ENCODE measurements at regions not wholly inside any gene's neighbourhood (a gene's known extent, or its start where the extent isn't known, plus 50 kb on each side); places are given as distances from the start of the nearest gene placed in this dataset.

- Histone ChIP-seq H3K9ac (ENCODE audit: insufficient read depth in 1 of 2, low read length in 2 of 2) (no peak overlapping the region), H3K36me3 (ENCODE audit: control insufficient read depth in 4 of 4, insufficient read depth in 4 of 4, low read length in 4 of 4) (no peaks in the 10 kb centered on the region), H3K27me3 (ENCODE audit: control insufficient read depth in 3 of 3, insufficient read depth in 3 of 3, low read length in 2 of 3) (no peaks in the 10 kb centered on the region), H3K27ac (ENCODE audit: low read depth in 1 of 2, low read length in 1 of 2) (no peak overlapping the region), H3K9me3 (ENCODE audit: control insufficient read depth in 4 of 4, insufficient read depth in 3 of 4, low read length in 3 of 4) (no peaks in the 10 kb centered on the region), H3K4me1 (ENCODE audit: control insufficient read depth in 5 of 5, insufficient read depth in 5 of 5, low read length in 5 of 5) (peaks cover 0 to 4% (median 0%) of the 10 kb centered on the region in 5 donors), H3K4me3 (no peak overlapping the region)
- ATAC-seq (ENCODE audit: insufficient read depth, low FRiP score), result no peak
- peak in 1 of 3 donors; percentile 41 for DNase-seq
- WGBS, 2 donors, result 79 to 87% methylated on average over 2 of the region's 2 CpGs
- no peak for TF ChIP-seq CTCF (IDR thresholded peaks at IDR 0.05; ENCODE audit: control extremely low read depth, extremely low read depth)
Measured at GRCh38 chr3:182717216-182717615, 76.1 kb upstream of the ATP11B start.

DNA sequence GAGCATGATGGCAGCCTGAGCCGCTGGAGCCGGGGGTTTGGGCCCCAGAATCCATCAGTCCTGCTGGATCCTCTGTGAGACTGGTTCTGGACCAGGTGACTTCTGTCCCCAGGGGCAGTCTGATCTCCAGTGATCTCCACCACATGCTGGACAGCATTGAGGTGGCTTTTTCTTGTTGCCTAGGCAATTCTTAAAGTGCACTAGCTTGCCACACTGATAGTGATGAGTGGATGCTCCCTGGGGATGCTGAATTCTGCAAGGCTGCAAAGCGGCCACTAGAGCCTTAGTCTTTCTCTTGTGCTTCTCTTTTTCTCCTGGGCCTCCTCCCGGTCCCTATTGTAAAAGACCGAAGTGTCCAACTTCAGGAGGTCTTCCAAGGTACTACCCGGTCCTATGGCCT, 70.4 kb upstream of the ATP11B start:
- Histone ChIP-seq H3K4me3 (no peak overlapping the region), H3K9ac (ENCODE audit: insufficient read depth in 1 of 2, low read length in 2 of 2) (no peak overlapping the region), H3K27me3 (ENCODE audit: control insufficient read depth in 3 of 3, insufficient read depth in 3 of 3, low read length in 2 of 3) (no peaks in the 10 kb centered on the region), H3K4me1 (ENCODE audit: control insufficient read depth in 5 of 5, insufficient read depth in 5 of 5, low read length in 5 of 5) (peaks cover 0 to 5% (median 0%) of the 10 kb centered on the region in 5 donors), H3K27ac (ENCODE audit: low read depth in 1 of 2, low read length in 1 of 2) (no peak overlapping the region), H3K36me3 (ENCODE audit: control insufficient read depth in 4 of 4, insufficient read depth in 4 of 4, low read length in 4 of 4) (no peaks in the 10 kb centered on the region), H3K9me3 (ENCODE audit: control insufficient read depth in 4 of 4, insufficient read depth in 3 of 4, low read length in 3 of 4) (no peaks in the 10 kb centered on the region)
- no peak for ATAC-seq (ENCODE audit: insufficient read depth, low FRiP score)
- DNase-seq, result no peak
- no peak for TF ChIP-seq CTCF (IDR thresholded peaks at IDR 0.05; ENCODE audit: control extremely low read depth, extremely low read depth)
- WGBS, 2 donors, result 92 to 95% methylated on average over 6 of the region's 6 CpGs

DNA sequence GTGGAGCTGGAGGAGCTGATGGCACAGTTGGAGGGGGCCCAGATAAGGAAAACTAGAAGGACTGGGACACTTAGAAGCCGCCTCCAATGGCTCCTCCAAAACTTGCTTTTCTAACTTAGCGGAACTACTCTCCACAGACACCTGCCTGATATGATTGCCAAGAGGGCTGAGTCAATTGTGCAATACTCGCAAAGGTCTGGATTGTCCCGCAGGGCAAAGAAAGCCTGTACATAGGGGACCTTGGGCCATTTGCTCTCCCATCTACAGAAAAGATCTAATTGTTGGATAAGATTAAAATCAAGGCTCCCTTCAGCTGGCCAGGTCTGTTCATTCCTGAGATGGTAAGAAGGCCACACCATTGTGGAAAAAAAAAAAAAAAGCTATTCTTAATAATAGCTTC, 69.7 kb upstream of the ATP11B start:
- no peak for TF ChIP-seq CTCF (IDR thresholded peaks at IDR 0.05; ENCODE audit: control extremely low read depth, extremely low read depth)
- WGBS, 2 donors, result 73 to 96% methylated on average over 4 of the region's 4 CpGs
- no peaks in the 10 kb centered on the region for H3K9me3 ChIP-seq (ENCODE audit: control insufficient read depth in 4 of 4, insufficient read depth in 3 of 4, low read length in 3 of 4)
- H3K4me1 ChIP-seq (ENCODE audit: control insufficient read depth in 5 of 5, insufficient read depth in 5 of 5, low read length in 5 of 5), result peaks cover 0 to 5% (median 0%) of the 10 kb centered on the region in 5 donors
- no peak for ATAC-seq (ENCODE audit: insufficient read depth, low FRiP score)
- no peak overlapping the region for H3K4me3 ChIP-seq
- H3K27me3 ChIP-seq (ENCODE audit: control insufficient read depth in 3 of 3, insufficient read depth in 3 of 3, low read length in 2 of 3), result no peaks in the 10 kb centered on the region
- H3K9ac ChIP-seq (ENCODE audit: insufficient read depth in 1 of 2, low read length in 2 of 2), result no peak overlapping the region
- H3K36me3 ChIP-seq (ENCODE audit: control insufficient read depth in 4 of 4, insufficient read depth in 4 of 4, low read length in 4 of 4), result no peaks in the 10 kb centered on the region
- H3K27ac ChIP-seq (ENCODE audit: low read depth in 1 of 2, low read length in 1 of 2), result no peak overlapping the region
- DNase-seq, result peak in 1 of 3 donors; percentile 32
